ENCODE measurements at regions not wholly inside any gene's neighbourhood (a gene's known extent, or its start where the extent isn't known, plus 50 kb on each side); places are given as distances from the start of the nearest gene placed in this dataset.

GRCh38 chr5:116645627-116646026 lies 71.0 kb upstream of the SEMA6A start (continued):
- TF ChIP-seq NKRF (conservative IDR thresholded peaks at IDR 0.05) (no peak), CREM (IDR thresholded peaks at IDR 0.05; ENCODE audit: low read depth) (peak; percentile 48; the same call in 1 of the 2 replicates), RELA (IDR thresholded peaks at IDR 0.05; ENCODE audit: borderline replicate concordance, partially characterized antibody) (no peak), BCL3 (IDR thresholded peaks at IDR 0.05; ENCODE audit: borderline replicate concordance, insufficient read depth, low read depth, low read length, poor library complexity, severe bottlenecking) (no peak), PRDM15 (CRISPR knock-in tag; IDR thresholded peaks at IDR 0.05) (no peak), MLLT1 (IDR thresholded peaks at IDR 0.05) (no peak), TCF12 (IDR thresholded peaks at IDR 0.05; ENCODE audit: low read depth, low read length) (peak; percentile 64; the same call in 1 of the 2 replicates), NFXL1 (IDR thresholded peaks at IDR 0.05; ENCODE audit: borderline replicate concordance) (no peak), ZNF274 (IDR thresholded peaks at IDR 0.05; ENCODE audit: insufficient read depth, insufficient read length) (no peak), TARDBP (IDR thresholded peaks at IDR 0.05; ENCODE audit: borderline replicate concordance) (no peak), SMAD5 (IDR thresholded peaks at IDR 0.05; ENCODE audit: low read depth) (no peak), ZBTB4 (CRISPR knock-in tag; IDR thresholded peaks at IDR 0.05) (no peak), RAD21 (IDR thresholded peaks at IDR 0.05; ENCODE audit: insufficient read depth, low read depth, low read length) (no peak), NR2C1 (IDR thresholded peaks at IDR 0.05) (no peak), EZH2 (IDR thresholded peaks at IDR 0.05; ENCODE audit: borderline replicate concordance, control insufficient read depth, low read depth, low read length) (no peak), NFYA (IDR thresholded peaks at IDR 0.05; ENCODE audit: borderline replicate concordance, low read depth, low read length) (no peak), PKNOX1 (IDR thresholded peaks at IDR 0.05) (no peak)

Measured in GM12878 (cell line).